Stomach (tissue), 8 donors: ENCODE measurements at regions not wholly inside any gene's neighbourhood (a gene's known extent, or its start where the extent isn't known, plus 50 kb on each side); places are given as distances from the start of the nearest gene placed in this dataset.

ENCODE experiments used
- DNase-seq, 2 donors: peaks; one replicate each; pipeline versions ENCODE4 v3.0.0 to v3.0.0-alpha.2; 2013 to 2019
- H3K27ac ChIP-seq, 5 donors: fragments of 200-600 bp in 4 of 5; sonication (generic) in 4 of 5; one replicate each; pipeline ENCODE4 v1.5.1; 2013 to 2019; ENCODE audit warnings: mild to moderate bottlenecking in 1 of 5, moderate library complexity in 1 of 5
- H3K27me3 ChIP-seq, 3 donors: fragments of 200-600 bp; sonication (generic); one replicate each; pipeline ENCODE4 v1.5.1; 2017 to 2019; ENCODE audit warnings: mixed run types in 1 of 3
- H3K36me3 ChIP-seq, 4 donors: fragments of 200-600 bp; sonication (generic); 1 replicate in 3 of 4; 2 replicates in 1 of 4; pipeline ENCODE4 v1.5.1; 2016 to 2019
- H3K4me1 ChIP-seq, 4 donors: fragments of 200-600 bp; sonication (generic); one replicate each; pipeline ENCODE4 v1.5.1; 2016 to 2019
- H3K4me3 ChIP-seq, 4 donors: fragments of 200-600 bp; sonication (generic) in 3 of 4; one replicate each; pipeline ENCODE4 v1.5.1; 2016 to 2019; ENCODE audit warnings: mild to moderate bottlenecking in 1 of 4
- H3K9me3 ChIP-seq, 4 donors: fragments of 200-600 bp; sonication (generic); one replicate each; pipeline ENCODE4 v1.5.1; 2016 to 2019
- CTCF ChIP-seq, 7 experiments: fragments of 450-650 bp in 4 of 7; fragments of 200-600 bp in 3 of 7; sonication (generic) in 3 of 7; IDR thresholded peaks; one replicate each; pipeline ENCODE4 v1.5.1; 2016 to 2019; ENCODE audit warnings: antibody characterized with exemption in 7 of 7, control low read depth in 2 of 7, mild to moderate bottlenecking in 1 of 7
- EP300 ChIP-seq: sonication (generic); formaldehyde crosslinking; IDR thresholded peaks from one replicate; pipeline ENCODE4 v1.6.1; 2017; ENCODE audit warnings: antibody characterized with exemption
- POLR2A ChIP-seq, 4 donors: fragments of 450-650 bp; IDR thresholded peaks; one replicate each; pipeline ENCODE4 v1.6.1; 2016; ENCODE audit warnings: antibody characterized with exemption in 4 of 4, control low read depth in 2 of 4, mild to moderate bottlenecking in 1 of 4, moderate library complexity in 1 of 4
- POLR2AphosphoS5 ChIP-seq, 3 donors: sonication (generic); formaldehyde crosslinking; IDR thresholded peaks; one replicate each; pipeline ENCODE4 v1.6.1; 2016; ENCODE audit warnings: antibody characterized with exemption in 3 of 3
- WGBS, 5 donors: extraction: QIAGEN DNeasy Blood & Tissue Kit in 3 of 5; methylation state at CpG; one replicate each; pipeline versions ENCODE4 v1.1.5 to v1.1.7; 2013 to 2018; 5-methylcytosine and 5-hydroxymethylcytosine counted together
- intact Hi-C: fragments of 100-400 bp; cut with DNase I; formaldehyde crosslinking; loops from one replicate; pipeline ENCODE4 v1.15.1; 2023; ENCODE audit warnings: low total_unique reads
- donor health status: healthy with polysubstance abuse.
- donor health status: Bipolar disorder and iron deficiency.
- donor health status: healthy.

GRCh38 chr1:234986750-234987414, 141.8 kb downstream of the TOMM20 start:
- Histone ChIP-seq H3K4me1 (peaks cover 28 to 64% (median 47%) of the 10 kb centered on the region in 4 donors), H3K27ac (peak overlapping the region; percentile 55 to 95 (median 92)), H3K9me3 (no peaks in the 10 kb centered on the region), H3K36me3 (no peaks in the 10 kb centered on the region), H3K27me3 (no peaks in the 10 kb centered on the region), H3K4me3 (no peak overlapping the region)
- TF ChIP-seq CTCF (IDR thresholded peaks at IDR 0.05) (no peak), POLR2AphosphoS5 (IDR thresholded peaks at IDR 0.05) (no peak), POLR2A (IDR thresholded peaks at IDR 0.05) (no peak), EP300 (no peak)
- WGBS, 5 donors: 44 to 56% (median 48%) methylated on average over 9 of the region's 9 CpGs
- peak in 1 of 2 donors; percentile 49 for DNase-seq
- intact Hi-C loops: no loop called here

- no peak overlapping the region for H3K4me3 ChIP-seq
- H3K27ac ChIP-seq: peak overlapping the region in 4 of 5 donors; percentile 91 to 95 (median 93)
- no peak for DNase-seq
- H3K27me3 ChIP-seq: no peaks in the 10 kb centered on the region
- H3K4me1 ChIP-seq: peaks cover 39 to 76% (median 58%) of the 10 kb centered on the region in 4 donors
- no peaks in the 10 kb centered on the region for H3K36me3 ChIP-seq
- intact Hi-C loops: no loop called here
- 95 to 97% (median 97%) methylated on average over 7 to 10 of the region's 10 CpGs for WGBS, 5 donors
- TF ChIP-seq EP300 (no peak), POLR2A (IDR thresholded peaks at IDR 0.05) (no peak), CTCF (IDR thresholded peaks at IDR 0.05) (no peak), POLR2AphosphoS5 (IDR thresholded peaks at IDR 0.05) (no peak)
- no peaks in the 10 kb centered on the region for H3K9me3 ChIP-seq
Observed at GRCh38 chr1:234985516-234986294, 142.9 kb downstream of the TOMM20 start.

- intact Hi-C loops: no loop called here
- H3K9me3 ChIP-seq: no peaks in the 10 kb centered on the region
- H3K4me1 ChIP-seq: peaks cover 46 to 83% (median 65%) of the 10 kb centered on the region in 4 donors
- DNase-seq: no peak
- H3K27me3 ChIP-seq: no peaks in the 10 kb centered on the region
- H3K36me3 ChIP-seq: no peaks in the 10 kb centered on the region
- H3K4me3 ChIP-seq: no peak overlapping the region
- WGBS, 5 donors: 75 to 89% (median 86%) methylated on average over 5 to 7 of the region's 7 CpGs
- no peak for TF ChIP-seq CTCF (IDR thresholded peaks at IDR 0.05)
- TF ChIP-seq POLR2AphosphoS5 (IDR thresholded peaks at IDR 0.05): no peak
- no peak for TF ChIP-seq EP300
- TF ChIP-seq POLR2A (IDR thresholded peaks at IDR 0.05): no peak
- H3K27ac ChIP-seq: peak overlapping the region; percentile 7 to 95 (median 92)
Observed at GRCh38 chr1:234985007-234985370, 143.6 kb downstream of the TOMM20 start.

- H3K27ac ChIP-seq: peak overlapping the region in 4 of 5 donors; percentile 91 to 95 (median 93)
- peaks cover 59 to 92% (median 78%) of the 10 kb centered on the region in 4 donors for H3K4me1 ChIP-seq
- intact Hi-C loops: no loop called here
- no peaks in the 10 kb centered on the region for H3K9me3 ChIP-seq
- DNase-seq: no peak
- TF ChIP-seq CTCF (IDR thresholded peaks at IDR 0.05) (no peak), EP300 (no peak), POLR2A (IDR thresholded peaks at IDR 0.05) (no peak), POLR2AphosphoS5 (IDR thresholded peaks at IDR 0.05) (no peak)
- WGBS, 5 donors: 71 to 88% (median 87%) methylated on average over 7 of the region's 7 CpGs
- H3K36me3 ChIP-seq: no peaks in the 10 kb centered on the region
- no peaks in the 10 kb centered on the region for H3K27me3 ChIP-seq
- no peak overlapping the region for H3K4me3 ChIP-seq
Observed at GRCh38 chr1:234983564-234984238, 144.9 kb downstream of the TOMM20 start.
